GM19438 (cell line): ENCODE measurements at regions not wholly inside any gene's neighbourhood (a gene's known extent, or its start where the extent isn't known, plus 50 kb on each side); places are given as distances from the start of the nearest gene placed in this dataset.

Experiments
- ATAC-seq: cut with Tn5 transposase; IDR thresholded peaks from one replicate; pipeline ENCODE4 v1.9.1; 2021; ENCODE audit warnings: low read depth; ENCODE audit not compliant: unreplicated experiment

DNA sequence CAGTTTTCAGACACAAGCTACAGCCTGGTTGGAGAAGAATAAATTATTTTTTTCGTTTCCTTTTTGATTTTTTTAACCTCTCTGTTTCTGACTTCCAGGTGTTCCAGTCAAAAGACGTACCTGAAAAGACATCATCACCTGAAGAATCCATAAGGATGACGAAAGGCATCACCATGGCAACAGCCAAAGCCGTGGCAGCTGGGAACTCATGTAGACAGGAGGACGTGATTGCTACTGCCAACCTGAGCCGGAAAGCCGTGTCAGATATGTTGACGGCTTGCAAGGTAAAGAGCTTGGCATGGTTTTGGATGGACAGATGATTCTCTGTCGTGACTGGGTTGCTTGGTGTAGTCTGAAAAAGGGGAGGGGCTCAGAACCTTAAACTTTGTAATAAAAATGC, 237.0 kb upstream of the TPM1 start:
- ATAC-seq: no peak

DNA sequence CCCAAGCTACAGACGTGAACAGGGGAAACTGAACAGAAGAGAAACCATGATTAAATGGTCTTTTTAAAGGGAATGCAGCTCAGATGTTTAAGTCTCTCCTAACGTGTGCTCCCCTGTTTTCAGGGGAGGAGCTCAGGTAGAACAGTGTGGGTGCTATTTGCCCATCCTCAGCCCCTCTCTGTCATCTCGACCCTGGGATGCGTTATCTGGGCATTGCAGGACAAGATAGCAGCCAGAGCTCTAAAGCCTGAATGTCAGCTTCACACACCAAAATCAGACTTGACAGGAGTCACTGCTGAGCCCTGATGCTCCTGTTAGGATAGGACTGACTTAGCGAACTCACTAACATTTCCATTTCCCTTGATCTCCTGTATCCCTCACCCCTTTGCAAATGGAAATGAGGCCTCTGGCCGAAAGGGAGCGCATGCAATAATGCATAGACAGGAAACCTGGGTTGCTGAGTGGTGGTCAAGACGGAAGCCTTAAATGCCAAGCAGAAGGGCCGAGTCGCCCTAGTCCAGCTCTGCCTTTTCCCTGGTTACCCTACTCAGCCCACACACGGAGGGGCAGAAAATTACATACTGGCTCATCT, 234.9 kb upstream of the TPM1 start:
- ATAC-seq: no peak

DNA sequence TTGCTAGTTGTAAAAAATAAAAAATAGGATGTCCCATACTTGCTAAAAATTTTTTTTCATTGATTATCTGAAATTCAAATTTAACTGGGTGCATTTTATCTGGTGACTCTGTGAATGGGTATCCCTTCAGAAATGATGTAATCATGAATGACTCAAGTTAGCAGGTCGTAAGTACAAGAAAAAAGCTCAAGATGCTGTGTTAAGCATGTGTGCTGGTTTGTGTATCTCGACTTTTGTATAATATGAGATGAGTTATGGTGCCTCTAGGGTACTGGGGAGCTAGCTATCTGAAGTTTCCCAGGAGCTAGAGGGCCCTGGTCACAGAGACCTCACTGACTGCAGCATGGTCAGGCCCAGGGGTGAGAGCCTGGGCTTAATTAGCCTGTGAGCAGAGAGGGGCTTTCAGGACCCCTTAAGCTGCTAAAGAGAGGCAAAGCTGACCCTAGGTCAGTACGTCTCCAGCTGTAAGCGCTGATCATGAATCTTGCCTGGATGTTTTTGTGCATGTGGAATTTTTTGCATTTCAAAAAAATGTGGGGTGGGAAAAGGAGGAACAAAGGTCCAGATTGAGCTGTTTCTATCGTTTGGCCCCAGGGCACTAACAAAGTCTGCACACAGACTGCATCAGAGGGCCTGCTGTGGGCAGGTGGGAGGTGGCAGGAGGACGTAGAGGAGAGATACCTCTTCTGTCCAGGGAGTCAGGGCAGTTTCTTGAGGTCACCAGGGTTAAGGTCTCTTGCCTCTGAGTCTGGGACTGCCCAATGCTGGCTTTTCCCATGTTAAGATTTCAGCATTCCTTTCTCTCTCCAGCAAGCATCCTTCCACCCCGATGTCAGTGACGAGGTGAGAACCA, 233.2 kb upstream of the TPM1 start:
- ATAC-seq: no peak

DNA sequence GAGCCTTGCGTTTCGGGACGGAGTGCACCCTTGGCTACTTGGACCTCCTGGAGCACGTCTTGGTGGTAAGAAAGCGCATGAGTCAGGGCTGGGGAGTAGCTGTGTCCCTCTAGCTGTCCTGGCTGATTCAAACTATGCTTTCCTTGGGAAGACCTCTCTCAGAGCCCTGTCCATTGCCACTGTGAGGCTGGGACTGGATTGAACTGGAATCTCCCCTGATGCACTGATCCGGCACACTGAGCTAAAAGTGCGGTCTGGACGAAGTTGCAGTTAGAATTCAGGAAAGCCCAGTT, 232.6 kb upstream of the TPM1 start:
- ATAC-seq: no peak

DNA sequence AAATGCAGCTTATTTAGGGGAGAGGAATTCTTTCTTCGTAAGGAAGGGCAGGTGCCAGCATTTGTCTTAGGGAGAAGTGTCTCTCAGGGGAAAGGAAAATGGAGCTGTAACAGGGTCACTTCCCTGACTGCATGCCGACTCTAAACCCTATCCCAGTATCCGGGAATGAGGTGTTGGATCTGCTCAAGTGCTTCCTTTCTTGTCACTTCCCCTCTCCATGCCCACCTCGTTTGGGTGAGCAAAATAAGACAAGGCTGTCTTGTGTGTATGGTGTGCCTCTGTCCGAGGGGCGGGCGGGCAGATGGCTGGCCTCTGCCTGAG, 230.1 kb upstream of the TPM1 start:
- ATAC-seq: no peak

DNA sequence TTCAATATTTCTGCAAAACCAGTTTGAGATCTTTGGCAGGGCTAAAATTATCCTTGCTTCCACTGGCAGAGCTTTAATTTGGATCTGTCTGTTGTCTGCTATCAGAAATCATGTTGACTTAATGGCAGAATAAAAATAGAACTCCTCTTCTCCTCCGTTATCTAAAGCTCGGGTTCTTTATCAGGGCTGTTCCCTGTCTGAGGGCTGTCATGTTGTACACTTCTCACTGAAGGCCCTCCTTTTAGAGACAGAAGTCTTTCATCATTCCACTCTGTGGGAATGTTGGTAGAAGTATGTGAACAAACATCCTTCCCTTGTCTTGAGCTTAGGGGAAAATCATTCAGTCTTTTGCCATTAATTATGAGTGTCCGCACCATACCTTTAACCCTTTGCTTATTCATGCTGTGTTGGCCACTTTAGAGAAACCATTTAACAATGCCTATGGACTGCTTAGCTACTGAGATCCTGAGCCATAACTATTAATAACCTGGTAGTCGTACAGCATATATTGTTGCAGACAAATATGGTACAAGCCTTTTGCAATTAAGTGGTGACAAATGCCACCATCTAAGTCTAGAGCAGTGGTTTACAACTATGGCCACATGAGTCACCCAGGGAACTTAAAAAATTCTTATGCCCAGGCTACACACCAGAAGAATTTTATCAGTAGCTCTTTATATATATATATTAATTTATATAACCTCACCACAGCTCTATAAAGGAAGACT, 226.0 kb upstream of the TPM1 start:
- no peak for ATAC-seq

DNA sequence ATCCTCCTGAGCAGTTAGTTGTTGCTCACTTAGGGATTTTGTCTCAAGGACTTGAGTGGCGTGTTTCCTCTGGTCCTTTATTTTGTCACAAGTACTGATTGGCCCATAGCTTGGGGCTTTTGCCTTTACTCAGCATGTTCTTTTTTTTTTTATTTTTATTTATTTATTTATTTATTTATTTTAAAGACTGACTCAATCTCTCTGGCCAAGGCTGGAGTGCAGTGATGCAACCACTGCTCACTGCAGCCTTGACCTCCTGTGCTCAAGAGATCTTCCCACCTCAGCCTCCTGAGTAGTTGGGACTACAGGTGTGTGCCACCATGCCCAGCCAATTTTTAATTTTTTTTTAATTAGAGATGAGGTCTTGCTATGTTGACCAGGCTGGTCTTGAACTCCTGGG, 223.9 kb upstream of the TPM1 start:
- no peak for ATAC-seq

DNA sequence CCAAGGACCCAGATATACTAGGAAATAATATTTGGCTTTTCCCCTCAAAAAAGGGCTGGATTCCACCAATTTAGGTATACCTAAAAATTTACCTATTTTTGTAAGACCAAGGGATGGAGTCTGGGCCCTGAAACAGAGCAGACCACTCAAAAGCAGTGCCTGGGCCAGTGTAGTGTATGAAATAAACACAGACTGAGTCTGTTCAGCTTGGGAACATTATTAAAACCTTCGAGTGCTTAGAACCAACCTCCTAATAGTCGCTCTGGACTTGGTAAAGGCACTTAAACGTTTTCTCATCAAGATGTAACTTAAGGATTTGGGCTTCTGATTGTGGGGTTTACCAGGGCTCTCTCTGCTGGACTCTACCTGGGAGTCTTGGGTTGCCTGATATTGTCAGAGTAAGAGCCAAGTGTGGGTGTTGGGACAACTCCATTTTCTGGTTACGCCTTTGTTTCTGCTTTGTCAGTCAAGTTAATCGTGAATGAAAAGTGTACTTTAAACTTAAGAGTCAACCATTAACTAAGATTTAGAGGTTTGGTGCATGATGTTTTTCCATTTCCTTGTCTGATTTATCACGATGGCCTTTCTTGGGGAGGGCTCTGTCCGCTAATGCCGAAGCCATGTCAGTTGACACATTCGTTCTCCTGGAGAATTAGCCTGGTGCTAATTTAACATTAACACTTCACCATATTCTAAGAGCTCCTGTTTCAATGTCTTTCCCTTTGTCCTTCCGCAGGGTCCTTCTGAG, 221.0 kb upstream of the TPM1 start:
- ATAC-seq: no peak

DNA sequence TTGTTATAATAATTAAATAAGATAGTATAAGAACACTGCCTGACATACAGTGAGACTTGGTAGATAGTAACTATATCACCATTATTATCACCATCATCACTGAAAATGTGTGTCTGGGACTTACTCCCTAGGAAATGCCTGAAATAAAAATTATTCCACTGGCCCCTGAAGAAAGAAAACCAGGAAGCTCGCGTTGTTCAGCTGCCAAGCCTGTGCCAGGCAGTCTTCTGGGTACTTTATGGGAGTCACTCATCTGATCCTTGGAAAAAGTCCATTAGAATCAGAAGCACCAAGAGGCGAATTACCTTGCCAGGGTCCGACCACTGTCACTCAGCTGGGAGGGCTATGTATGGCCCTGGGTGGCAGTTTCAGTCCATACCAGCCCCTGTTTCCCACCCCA, 220.3 kb upstream of the TPM1 start:
- no peak for ATAC-seq

DNA sequence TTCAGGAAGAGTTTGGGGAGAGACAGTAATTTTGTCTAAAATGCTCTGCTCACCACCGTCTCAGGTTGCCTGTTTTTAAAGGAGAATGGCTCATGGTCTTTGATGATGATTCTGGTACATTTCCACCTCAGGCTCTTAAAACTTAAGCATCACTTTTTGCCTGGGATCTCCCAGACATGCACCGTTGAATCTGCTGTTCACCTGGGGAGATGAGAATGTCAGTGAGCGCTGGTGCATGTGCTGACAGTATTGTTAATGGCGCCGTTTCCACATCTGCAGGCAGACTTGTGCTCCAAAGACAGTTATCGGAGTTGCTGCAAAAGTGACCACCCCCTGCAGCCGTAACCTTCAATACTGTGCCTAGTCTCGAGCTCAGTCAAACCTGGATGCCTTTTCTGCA, 219.0 kb upstream of the TPM1 start:
- no peak for ATAC-seq

DNA sequence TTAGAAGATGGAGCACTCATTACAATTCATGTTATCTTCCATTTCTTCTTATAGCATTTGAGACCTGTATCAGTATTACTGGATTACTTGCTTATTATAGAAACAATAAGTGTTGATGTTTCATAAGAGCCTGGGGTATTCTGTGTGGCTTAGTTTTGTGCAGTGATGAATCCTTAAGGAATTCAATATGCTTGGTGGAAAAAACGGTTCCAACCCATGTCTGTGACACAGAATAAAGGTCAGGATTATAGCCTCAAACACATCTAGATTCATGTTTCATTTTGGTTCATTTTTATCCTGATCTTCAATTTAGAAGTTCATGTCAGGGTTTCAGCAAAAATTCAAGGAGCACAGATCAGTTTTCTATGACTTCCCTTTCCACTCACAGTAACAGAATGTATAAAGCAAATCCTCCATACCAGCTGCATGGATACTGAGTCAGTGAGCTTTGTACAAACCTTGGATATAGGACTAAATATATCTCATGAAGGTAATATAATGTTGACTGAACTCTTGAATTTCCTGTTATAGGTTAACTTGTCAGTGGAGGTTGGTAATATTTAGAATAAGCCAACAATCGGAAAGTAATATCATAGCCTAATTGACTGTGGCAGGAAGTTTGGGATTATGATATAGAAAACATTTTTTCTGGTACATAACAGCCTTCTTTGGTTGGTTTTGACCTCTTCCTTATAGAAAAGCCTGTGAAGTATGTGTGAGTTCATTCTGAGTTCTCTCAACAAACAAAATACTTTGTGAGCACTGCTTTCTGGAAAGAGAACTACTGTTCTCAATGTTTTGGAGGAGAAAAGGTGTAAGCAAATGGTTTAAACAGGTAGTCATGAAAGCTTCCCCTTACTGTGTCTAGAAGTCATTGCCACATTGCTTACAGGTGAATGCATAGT, 218.2 kb upstream of the TPM1 start:
- no peak for ATAC-seq

DNA sequence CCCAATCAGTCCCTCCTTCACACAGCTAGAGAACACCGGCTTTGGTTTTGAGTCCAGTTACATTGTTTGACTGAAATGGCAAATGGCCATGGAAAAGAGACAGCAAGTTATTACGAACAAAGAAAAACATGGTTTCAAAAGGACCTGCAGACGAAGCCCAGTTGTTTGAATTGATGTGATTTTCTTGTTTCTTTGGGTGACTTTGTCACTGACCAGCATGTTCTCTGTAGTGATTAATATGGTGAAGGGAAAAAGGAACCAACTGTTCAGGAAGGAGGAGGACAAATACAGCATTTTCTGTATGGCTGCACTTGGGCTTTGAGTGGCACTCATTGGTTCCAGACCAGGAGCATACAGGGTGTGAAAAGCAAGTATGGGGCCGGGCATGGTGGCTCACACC, 217.4 kb upstream of the TPM1 start:
- ATAC-seq: no peak

DNA sequence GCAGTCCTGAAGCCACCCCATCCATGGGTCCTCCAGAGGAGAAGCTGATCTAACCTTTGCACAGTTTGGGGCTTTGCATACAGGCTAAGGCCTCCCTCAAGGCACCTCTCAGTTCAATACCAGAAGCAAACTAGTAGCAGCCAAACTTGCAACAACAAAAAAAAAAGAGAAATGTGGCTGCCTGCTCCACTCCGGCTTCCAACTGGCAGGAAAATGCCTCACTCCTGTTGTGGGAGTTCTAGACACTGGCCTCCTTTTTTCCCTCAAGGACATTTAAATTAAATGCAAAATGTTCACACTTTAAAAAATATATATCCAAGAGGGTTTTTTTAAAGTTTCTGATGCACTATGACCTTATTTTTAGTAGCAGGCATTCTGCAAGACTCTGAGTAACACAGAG, 216.0 kb upstream of the TPM1 start:
- ATAC-seq: no peak

DNA sequence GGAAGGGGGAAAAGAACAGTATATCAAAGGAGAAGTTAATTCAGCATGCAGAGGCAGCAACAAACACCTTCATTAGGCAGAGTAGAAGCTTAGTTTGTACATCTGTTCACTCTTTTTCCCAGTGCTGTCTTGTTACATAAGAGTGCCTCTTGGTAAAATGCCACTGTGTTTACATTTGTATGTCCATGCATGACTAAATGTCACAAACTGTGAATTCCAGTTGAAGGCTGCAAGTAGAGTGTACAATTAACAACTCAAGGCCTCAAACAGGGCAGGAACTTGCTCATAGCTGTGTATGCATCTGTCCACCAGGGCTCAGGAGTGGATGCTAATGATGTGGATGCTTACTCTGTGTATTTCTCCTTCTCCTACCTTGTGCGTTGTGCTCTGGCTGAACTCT, 214.2 kb upstream of the TPM1 start:
- ATAC-seq: no peak

DNA sequence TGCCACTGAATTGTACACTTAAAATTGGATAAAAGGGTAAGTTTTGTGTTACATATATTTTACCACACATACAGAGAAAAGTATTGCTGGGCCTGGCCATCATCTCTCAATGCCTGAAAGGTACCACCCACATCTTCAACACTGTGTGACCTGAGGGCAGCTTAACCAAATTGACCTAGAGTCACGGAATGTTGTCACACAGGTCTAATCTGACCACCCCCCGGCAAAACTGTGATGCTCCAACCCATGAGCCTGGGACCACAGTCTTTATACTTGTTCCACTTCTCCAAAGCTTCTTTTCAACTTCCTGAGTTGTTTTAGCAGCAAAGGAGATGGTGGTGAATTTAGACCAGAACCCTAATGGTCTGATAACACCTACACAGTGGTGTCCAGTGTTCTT, 210.3 kb upstream of the TPM1 start:
- no peak for ATAC-seq

DNA sequence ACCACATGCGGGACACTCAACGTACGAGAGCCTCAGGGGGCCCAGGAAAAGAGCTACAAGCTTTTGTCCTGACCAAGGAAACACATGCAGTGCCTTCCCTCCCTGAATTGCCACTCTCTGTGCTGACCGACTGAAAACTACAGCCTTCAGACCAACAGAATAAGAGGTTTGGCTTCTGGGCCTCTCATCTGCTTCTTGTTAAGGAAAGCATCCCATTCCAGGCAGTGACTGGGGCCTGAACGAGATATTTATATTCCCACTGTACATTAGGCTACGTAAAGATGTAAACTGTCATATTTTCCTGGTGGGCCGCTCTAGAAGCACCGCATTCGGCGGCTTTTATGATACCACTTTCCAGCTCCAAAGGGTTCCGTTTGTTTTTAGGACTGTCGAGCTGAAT, 208.9 kb upstream of the TPM1 start:
- ATAC-seq: no peak

DNA sequence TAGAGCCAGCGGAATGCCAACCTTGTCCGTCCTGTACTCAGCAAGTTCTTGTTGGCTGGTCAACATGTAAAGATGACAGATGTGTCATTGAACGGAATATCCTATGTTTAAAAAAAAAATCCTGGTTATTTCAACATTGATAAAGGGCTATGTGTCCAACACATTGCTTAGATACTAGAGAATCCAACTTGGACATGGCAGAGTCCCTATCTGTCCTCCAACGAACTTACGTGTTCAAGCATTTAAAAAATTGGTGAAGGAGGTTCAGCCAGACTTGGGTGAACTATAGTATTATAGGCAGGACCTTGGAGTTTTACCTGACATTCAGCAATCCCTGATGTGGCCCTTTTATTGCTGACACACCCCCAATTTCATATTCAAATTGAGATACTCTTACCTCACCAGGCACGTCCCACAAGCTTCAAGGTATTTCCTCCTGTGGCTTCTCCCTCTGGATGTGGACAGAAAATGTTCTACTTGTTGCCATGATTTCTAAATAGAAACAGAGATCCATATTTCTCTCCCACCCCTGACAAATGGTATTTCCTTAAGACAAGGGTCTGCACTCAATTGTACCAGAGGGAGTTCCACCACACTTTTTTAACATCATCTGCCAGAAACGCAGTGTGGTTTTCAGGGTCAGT, 207.7 kb upstream of the TPM1 start:
- ATAC-seq: no peak

DNA sequence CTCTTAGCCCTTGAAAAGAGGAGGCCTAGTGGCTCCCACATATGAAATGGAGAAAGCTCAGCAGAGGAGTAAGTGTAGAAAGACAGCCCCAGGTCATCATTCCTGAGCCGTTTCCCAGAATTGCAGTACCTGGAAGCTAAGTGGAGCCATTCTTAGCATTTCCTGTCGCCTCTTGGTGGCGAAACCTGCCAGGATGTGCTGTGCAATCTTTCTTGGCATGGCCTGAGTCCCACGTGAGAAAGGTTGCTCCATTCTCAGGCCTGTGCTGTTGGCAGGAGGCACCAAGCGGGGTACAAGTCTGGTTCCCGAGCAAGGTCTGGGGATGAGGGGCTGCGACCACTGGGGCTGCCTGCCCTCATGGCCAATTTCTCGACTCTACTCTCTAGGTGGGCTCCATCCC, 207.2 kb upstream of the TPM1 start:
- ATAC-seq: no peak

DNA sequence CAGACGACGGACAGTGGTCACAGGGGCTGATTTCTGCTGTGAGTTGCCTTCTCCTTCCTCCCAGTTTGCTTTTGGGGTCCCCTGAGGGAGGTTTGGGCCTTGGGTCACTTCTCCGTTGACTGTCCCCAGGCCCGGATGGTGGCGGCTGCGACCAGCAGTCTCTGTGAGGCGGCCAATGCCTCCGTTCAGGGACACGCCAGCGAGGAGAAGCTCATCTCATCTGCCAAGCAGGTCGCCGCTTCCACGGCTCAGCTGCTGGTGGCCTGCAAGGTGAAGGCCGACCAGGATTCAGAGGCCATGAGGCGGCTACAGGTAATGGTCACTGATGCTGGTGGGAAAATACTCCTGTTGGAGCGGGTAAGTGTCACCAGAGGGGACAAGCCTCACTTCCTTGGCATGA, 206.8 kb upstream of the TPM1 start:
- ATAC-seq: no peak
